Thoracic aorta (tissue), 2 donors: ENCODE measurements at regions not wholly inside any gene's neighbourhood (a gene's known extent, or its start where the extent isn't known, plus 50 kb on each side); places are given as distances from the start of the nearest gene placed in this dataset.

Source experiments
- ATAC-seq: fragments of 150-250 bp; one replicate; pipeline ENCODE4 v1.8.0; 2017; ENCODE audit warnings: low read depth; ENCODE audit not compliant: insufficient number of reproducible peaks, low FRiP score
- DNase-seq: peaks from one replicate; pipeline ENCODE4 v3.0.0-alpha.2; 2020; ENCODE audit warnings: low spot score
- H3K27ac ChIP-seq, 2 donors: fragments of 200-600 bp; sonication (generic); 1 replicate in 1 of 2; 2 replicates in 1 of 2; pipeline ENCODE4 v1.5.1; 2016; ENCODE audit warnings: mild to moderate bottlenecking in 2 of 2, moderate library complexity in 2 of 2
- H3K27me3 ChIP-seq: fragments of 200-600 bp; sonication (generic); replicated peaks from 2 replicates; pipeline ENCODE4 v1.6.0; 2016; ENCODE audit warnings: mild to moderate bottlenecking; ENCODE audit not compliant: insufficient read depth
- H3K36me3 ChIP-seq: fragments of 200-600 bp; sonication (generic); one replicate; pipeline ENCODE4 v1.5.1; 2016
- H3K4me1 ChIP-seq, 2 donors: fragments of 200-600 bp; sonication (generic); 1 replicate in 1 of 2; 2 replicates in 1 of 2; pipeline versions ENCODE4 v1.5.1 to v1.6.0; 2016; ENCODE audit warnings: low read depth in 2 of 2, mild to moderate bottlenecking in 1 of 2; ENCODE audit not compliant: control insufficient read depth in 1 of 2
- H3K4me3 ChIP-seq: fragments of 200-600 bp; sonication (generic); 2 replicates; pipeline ENCODE4 v1.5.1; 2016; ENCODE audit warnings: mild to moderate bottlenecking
- H3K9me3 ChIP-seq: fragments of 200-600 bp; sonication (generic); 2 replicates; pipeline ENCODE4 v1.5.1; 2016
- CTCF ChIP-seq: fragments of 200-600 bp; sonication (generic); IDR thresholded peaks from one replicate; pipeline ENCODE4 v1.5.1; 2019; ENCODE audit warnings: antibody characterized with exemption

GRCh38 chr13:31866099-31866498 is 126.8 kb downstream of the RXFP2 start:
- DNase-seq, result no peak
- Histone ChIP-seq H3K4me1 (peaks cover 0 to 9% of the 10 kb centered on the region in 2 donors), H3K4me3 (no peak overlapping the region), H3K27ac (no peak overlapping the region), H3K27me3 (no peaks in the 10 kb centered on the region), H3K9me3 (no peaks in the 10 kb centered on the region), H3K36me3 (no peaks in the 10 kb centered on the region)
- TF ChIP-seq CTCF, result no peak
- no peak for ATAC-seq

GRCh38 chr13:31867709-31868108 is 128.4 kb downstream of the RXFP2 start:
- H3K4me3 ChIP-seq, result no peak overlapping the region
- no peaks in the 10 kb centered on the region for H3K27me3 ChIP-seq
- TF ChIP-seq CTCF, result no peak
- ATAC-seq (no peak), DNase-seq (no peak)
- no peaks in the 10 kb centered on the region for H3K9me3 ChIP-seq
- peaks cover 0 to 9% of the 10 kb centered on the region in 2 donors for H3K4me1 ChIP-seq
- H3K27ac ChIP-seq, result no peak overlapping the region
- H3K36me3 ChIP-seq, result no peaks in the 10 kb centered on the region

GRCh38 chr13:31869582-31869981 is 130.3 kb downstream of the RXFP2 start:
- ATAC-seq, result no peak
- Histone ChIP-seq H3K4me3 (no peak overlapping the region), H3K36me3 (no peaks in the 10 kb centered on the region), H3K9me3 (no peaks in the 10 kb centered on the region), H3K4me1 (peaks cover 8 to 16% of the 10 kb centered on the region in 2 donors), H3K27ac (no peak overlapping the region), H3K27me3 (no peaks in the 10 kb centered on the region)
- no peak for DNase-seq
- TF ChIP-seq CTCF, result no peak

GRCh38 chr13:31870511-31870910 is 131.2 kb downstream of the RXFP2 start:
- no peak for ATAC-seq
- H3K4me3 ChIP-seq, result no peak overlapping the region
- DNase-seq, result no peak
- no peaks in the 10 kb centered on the region for H3K36me3 ChIP-seq
- H3K9me3 ChIP-seq, result no peaks in the 10 kb centered on the region
- H3K4me1 ChIP-seq, result peaks cover 8 to 21% of the 10 kb centered on the region in 2 donors
- no peaks in the 10 kb centered on the region for H3K27me3 ChIP-seq
- TF ChIP-seq CTCF, result no peak
- no peak overlapping the region for H3K27ac ChIP-seq

- Histone ChIP-seq H3K36me3 (no peaks in the 10 kb centered on the region), H3K27ac (no peak overlapping the region), H3K4me1 (peaks cover 8 to 21% of the 10 kb centered on the region in 2 donors), H3K4me3 (no peak overlapping the region), H3K9me3 (no peaks in the 10 kb centered on the region), H3K27me3 (no peaks in the 10 kb centered on the region)
- no peak for ATAC-seq
- DNase-seq, result no peak
- no peak for TF ChIP-seq CTCF
Observed at GRCh38 chr13:31873145-31873544, 133.8 kb downstream of the RXFP2 start.
